Breast epithelium (tissue), 3 donors: ENCODE measurements at regions not wholly inside any gene's neighbourhood (a gene's known extent, or its start where the extent isn't known, plus 50 kb on each side); places are given as distances from the start of the nearest gene placed in this dataset.

Source experiments
- CTCF ChIP-seq, 3 donors: fragments of 450-650 bp; IDR thresholded peaks; one replicate each; pipeline ENCODE4 v1.5.1; 2016 to 2017; ENCODE audit warnings: antibody characterized with exemption in 3 of 3, mild to moderate bottlenecking in 3 of 3, moderate library complexity in 3 of 3
- POLR2A ChIP-seq: fragments of 450-650 bp; IDR thresholded peaks from one replicate; pipeline ENCODE4 v1.6.1; 2016; ENCODE audit warnings: antibody characterized with exemption, mild to moderate bottlenecking, moderate library complexity
- POLR2AphosphoS5 ChIP-seq, 3 donors: sonication (generic); formaldehyde crosslinking; IDR thresholded peaks; one replicate each; pipeline ENCODE4 v1.6.1; 2017; ENCODE audit warnings: antibody characterized with exemption in 3 of 3

DNA sequence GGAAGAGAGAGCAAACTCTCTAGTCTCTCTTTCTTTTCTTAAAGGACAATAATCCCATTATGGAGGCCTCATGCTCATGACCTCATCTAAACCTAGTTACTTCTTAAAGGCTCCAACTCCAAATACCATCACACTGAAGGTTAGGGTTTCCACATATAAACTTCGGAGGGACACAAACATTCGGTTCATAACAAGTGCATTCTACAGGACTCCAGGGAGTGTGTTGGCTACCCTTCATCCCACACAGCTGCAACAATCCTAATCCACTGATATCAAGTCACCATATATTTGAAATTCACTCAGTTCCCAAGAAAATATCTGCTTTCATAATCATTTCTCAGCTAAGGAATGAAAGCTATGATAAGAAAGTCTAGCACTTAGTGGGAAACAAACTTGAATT is 265.9 kb upstream of the PLEKHG7 start:
- no peak for TF ChIP-seq CTCF (IDR thresholded peaks at IDR 0.05)
- no peak for TF ChIP-seq POLR2A
- TF ChIP-seq POLR2AphosphoS5 (IDR thresholded peaks at IDR 0.05): no peak
